ENCODE measurements at regions not wholly inside any gene's neighbourhood (a gene's known extent, or its start where the extent isn't known, plus 50 kb on each side); places are given as distances from the start of the nearest gene placed in this dataset.

DNA sequence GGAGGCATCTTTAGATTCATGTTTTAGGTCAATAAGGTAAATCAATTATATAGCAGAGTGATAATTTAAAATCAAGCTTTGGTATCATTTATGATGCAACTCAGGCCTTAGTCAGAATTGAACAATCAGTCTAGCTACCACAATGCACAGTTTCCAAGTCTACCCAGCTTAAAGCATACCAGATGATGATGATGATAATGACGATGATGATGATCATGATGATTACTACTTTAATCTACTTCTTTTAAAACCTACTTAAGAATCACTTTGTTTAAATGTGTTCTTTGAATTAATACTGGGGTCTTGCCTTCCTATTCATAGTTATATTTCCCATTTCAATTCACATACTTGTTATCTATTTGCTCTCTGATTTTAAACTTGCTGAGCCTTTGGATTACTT is 1872.7 kb downstream of the OLFM4 start:
- intact Hi-C loops (cut with DNase I, micrococcal nuclease) = no loop called here
- no peak for DNase-seq
- no peak for ATAC-seq

DNA sequence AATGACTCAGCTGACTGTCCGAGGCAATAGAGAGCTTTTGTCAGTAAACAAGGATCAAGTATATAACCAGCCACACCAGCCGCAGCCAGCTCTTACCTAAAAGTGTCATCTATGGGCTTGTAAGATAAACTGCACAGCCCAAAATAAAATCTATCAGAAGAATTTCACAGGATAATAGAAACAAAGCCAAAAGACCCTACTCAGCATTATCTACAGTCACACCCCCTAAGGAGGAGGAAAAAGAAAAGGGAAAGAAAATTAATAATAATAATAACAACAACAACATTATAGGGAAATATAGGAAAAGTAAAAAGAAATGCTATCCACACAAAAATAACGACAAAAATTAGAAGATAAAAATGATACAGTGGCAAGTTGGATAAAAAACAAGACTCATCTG is 1883.8 kb downstream of the OLFM4 start:
- ATAC-seq (no peak), DNase-seq (no peak)
- intact Hi-C loops (cut with DNase I, micrococcal nuclease) = no loop called here

DNA sequence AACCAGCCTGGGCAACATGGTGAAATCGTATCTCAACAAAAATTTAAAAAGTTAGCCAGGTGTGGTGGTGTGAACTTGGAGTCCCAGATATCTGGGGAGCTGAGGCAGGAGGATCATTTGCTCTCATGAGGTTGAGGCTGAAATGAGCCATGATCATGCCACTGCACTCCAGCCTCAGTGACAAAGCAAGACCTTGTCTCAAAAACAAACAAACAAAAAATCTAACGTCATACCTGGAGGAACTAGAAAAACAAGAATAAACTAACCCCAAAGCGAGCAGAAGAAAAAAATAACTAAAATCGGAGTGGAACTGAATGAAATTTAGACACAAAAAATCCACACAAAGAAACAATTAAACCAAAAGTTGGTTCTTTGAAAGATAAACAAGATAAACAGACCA is 1885.1 kb downstream of the OLFM4 start:
- ATAC-seq (no peak), DNase-seq (no peak)
- intact Hi-C loops (cut with DNase I, micrococcal nuclease) = no loop called here

DNA sequence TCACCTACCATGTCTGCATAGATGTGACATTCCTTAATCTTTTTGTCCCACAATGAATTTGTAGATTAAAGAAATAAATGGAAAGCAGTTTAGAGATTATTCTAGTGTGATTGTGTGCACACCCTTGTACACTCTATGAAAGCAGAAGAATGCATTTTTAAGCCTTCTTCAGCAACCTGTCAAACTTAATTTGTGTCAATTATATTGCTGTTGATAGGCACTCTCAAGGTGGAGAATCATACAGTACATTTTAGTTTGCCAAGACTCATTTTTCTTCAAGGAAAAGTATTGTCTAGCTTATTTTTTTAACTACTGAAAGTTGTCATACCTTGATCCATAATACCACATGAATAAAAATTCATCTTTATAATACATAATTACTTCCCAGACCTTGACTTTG is 1898.9 kb downstream of the OLFM4 start:
- ATAC-seq = no peak
- intact Hi-C loops (cut with DNase I, micrococcal nuclease) = no loop called here
- DNase-seq = no peak

DNA sequence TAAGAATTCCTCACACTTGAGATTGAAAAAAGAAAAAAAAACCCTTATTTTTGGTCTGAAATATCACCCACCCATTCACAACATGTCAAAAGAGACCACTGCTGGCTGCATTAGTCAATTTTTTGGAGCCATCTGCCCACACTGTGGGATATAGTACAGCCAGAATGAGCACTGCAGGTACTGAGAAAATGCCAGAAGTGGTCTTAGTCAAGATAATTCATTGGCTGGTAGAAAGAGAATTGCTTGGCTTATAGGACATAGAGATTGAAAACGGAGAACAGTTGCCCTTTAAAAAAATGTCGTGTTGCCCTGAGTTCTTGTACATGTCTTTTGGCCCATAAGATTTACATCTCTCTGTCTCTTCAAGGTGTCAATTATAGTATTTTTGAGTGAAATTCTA is 1899.5 kb downstream of the OLFM4 start:
- no peak for DNase-seq
- intact Hi-C loops (cut with DNase I, micrococcal nuclease) = no loop called here
- ATAC-seq = no peak

DNA sequence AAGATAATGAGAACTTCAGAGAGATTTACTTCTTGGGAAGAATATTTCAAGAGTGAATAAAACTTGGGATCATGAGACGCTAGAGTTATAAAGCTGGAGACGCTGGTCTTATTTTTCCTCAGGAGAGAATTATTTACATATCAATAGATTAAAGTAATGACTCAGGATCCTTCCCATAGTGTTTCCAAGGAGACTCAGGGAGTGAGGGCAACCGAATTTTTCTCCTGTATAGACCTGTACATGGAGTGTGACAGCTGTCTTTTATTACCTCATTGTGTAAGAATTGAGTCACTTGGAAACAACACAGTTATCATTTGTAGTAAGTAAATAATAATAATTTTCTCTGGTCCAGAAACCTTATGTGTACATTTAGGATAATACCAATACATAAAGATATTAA is 1905.5 kb downstream of the OLFM4 start:
- ATAC-seq (no peak), DNase-seq (no peak)
- intact Hi-C loops (cut with DNase I, micrococcal nuclease) = no loop called here

DNA sequence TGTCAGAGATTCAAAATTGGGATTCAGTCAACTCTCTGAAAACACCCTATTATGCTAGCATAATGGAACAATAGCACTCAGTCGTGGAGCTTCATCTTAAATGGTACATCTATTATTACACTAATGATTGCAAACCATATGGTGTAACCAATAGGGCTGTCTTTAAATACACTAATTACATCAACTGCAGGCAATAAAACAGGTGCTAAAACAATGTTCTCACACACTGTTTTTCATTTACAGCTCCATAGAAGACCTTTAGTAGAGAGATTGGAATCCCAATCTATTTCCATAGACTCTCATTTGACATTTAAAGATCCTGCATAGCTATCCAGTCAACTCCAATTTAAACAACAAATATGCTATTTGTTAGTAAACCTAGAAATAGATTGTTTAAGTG is 1917.4 kb downstream of the OLFM4 start:
- DNase-seq = no peak
- ATAC-seq = no peak
- intact Hi-C loops (cut with DNase I, micrococcal nuclease) = no loop called here

DNA sequence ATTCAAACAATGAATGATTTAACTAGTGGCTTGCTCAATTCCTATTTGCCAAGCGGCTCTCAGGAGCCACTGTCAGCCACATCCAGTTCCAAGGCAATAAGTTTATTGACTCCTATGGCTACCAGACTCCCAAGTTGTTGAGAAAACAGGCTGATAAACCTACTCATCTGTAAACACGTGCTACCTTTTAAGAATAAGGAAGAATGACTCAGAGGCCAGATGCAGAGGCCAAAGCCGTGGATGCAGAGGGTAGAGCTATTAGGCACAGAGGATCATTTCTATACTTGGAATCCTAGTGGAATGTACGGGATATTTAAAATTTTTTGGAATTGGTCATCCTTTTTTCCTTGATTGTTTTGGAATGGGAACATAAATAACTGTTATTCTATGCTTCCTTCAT is 1921.1 kb downstream of the OLFM4 start:
- no peak for DNase-seq
- ATAC-seq = no peak
- intact Hi-C loops (cut with DNase I, micrococcal nuclease) = no loop called here

DNA sequence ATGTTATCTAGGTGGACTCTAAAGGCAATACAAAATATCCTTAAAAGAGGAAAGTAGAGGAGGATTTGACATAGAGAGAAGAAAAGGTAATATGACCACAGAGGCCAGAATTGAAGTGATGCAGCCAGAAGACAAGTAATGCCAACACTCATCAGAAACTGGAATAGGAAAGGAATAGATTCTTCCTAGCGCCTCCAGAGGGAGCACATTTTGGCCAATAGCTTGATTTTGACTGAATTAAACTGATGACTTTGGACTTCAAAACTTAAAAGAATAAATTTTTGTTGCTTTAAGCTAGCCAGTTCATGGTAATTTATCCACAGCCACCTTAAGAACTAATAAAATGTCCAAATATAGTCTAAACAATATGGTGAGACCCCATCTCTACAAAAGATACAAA is 1921.9 kb downstream of the OLFM4 start:
- no peak for DNase-seq

DNA sequence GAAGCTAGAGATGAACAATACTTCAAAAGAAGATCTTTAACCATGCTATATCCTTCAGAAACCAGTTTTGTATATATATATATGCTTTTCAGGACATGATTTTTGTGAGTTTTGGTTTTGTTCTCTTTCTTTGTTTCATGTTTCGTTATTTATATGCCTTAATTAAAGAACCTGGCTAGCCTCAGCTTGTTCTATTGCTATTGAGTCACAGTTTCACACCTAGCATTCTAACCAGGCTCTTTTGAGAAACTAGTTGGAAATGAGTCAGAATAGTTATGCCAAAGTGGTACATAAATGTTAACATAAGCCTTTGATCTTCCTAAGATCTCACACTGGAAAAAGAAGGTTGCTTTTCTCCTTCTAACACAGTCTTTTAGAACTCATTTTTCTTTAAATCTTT is 1925.2 kb downstream of the OLFM4 start:
- DNase-seq (no peak), ATAC-seq (no peak)
- intact Hi-C loops (cut with DNase I, micrococcal nuclease) = no loop called here

More for the DNA sequence above, 1921.9 kb downstream of the OLFM4 start:
- intact Hi-C loops (cut with DNase I, micrococcal nuclease) = no loop called here
- no peak for ATAC-seq

- intact Hi-C loops (cut with DNase I, micrococcal nuclease) = no loop called here
- ATAC-seq (no peak), DNase-seq (no peak)
These were observed 1930.2 kb downstream of the OLFM4 start for GRCh38 chr13:54958781-54959180.

- intact Hi-C loops (cut with DNase I, micrococcal nuclease) = no loop called here
- no peak for DNase-seq
- ATAC-seq = no peak
These were observed 1937.3 kb downstream of the OLFM4 start for GRCh38 chr13:54965881-54966280.

- intact Hi-C loops (cut with DNase I, micrococcal nuclease) = no loop called here
- ATAC-seq = no peak
- DNase-seq = no peak
These were observed 1944.2 kb downstream of the OLFM4 start for GRCh38 chr13:54972838-54973237.

GRCh38 chr13:54975676-54976075 is 1947.1 kb downstream of the OLFM4 start:
- ATAC-seq (no peak), DNase-seq (no peak)
- intact Hi-C loops (cut with DNase I, micrococcal nuclease) = no loop called here

GRCh38 chr13:54980651-54981050 is 1952.0 kb downstream of the OLFM4 start:
- intact Hi-C loops (cut with DNase I, micrococcal nuclease) = no loop called here

GRCh38 chr13:54989418-54989817 is 1960.8 kb downstream of the OLFM4 start:
- intact Hi-C loops (cut with DNase I, micrococcal nuclease) = no loop called here
- no peak for ATAC-seq
- no peak for DNase-seq

More at GRCh38 chr13:54980651-54981050, 1952.0 kb downstream of the OLFM4 start:
- DNase-seq = no peak
- ATAC-seq = no peak

DNA sequence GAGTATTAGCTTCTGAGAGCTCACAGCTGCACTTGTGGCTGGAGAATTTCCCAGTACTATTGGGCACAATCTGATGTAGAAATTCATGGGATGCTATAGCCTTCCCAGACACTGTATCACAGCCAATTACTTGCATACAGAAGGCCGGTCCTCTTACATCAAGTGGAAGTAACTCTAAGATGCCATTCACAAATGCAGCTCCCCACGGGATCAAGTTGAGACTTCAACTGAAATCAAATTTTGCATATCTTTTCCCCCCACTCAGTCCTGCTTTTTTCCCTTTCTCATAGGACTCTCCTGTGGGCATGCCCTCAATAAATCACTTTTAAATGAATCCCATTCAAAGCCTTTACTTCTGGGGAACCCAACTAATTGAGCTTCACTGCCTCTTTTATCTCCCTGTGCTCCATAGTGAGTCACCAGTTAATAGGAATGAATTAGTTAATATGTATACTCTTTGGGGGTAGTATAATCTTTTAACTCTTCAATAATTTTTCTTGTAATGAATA is 1970.8 kb downstream of the OLFM4 start:
- DNase-seq (no peak), ATAC-seq (no peak)
- intact Hi-C loops (cut with DNase I, micrococcal nuclease) = no loop called here

GRCh38 chr13:55000043-55000442 is 1971.4 kb downstream of the OLFM4 start:
- ATAC-seq = no peak
- DNase-seq = no peak
- intact Hi-C loops (cut with DNase I, micrococcal nuclease) = no loop called here

DNA sequence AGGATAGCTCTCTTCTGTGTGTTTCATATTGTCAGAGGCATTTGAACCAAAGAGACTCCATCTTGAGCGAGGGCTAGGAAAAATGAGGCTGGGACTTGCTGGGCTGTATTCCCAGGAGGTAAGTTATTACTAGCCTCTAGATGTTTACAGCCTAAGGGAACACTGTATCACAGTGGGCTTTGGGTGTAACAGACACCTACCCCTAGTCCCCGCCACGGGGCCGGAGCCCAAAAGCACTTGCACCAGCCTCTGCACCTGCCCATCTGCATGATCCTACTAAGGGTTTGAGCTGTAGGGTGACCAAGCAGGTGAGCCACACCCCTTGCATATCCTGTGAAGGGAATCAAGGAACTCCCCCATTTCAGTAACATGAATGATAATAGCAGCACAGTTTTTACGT is 1972.2 kb downstream of the OLFM4 start:
- DNase-seq = no peak
- no peak for ATAC-seq
- intact Hi-C loops (cut with DNase I, micrococcal nuclease) = no loop called here

DNA sequence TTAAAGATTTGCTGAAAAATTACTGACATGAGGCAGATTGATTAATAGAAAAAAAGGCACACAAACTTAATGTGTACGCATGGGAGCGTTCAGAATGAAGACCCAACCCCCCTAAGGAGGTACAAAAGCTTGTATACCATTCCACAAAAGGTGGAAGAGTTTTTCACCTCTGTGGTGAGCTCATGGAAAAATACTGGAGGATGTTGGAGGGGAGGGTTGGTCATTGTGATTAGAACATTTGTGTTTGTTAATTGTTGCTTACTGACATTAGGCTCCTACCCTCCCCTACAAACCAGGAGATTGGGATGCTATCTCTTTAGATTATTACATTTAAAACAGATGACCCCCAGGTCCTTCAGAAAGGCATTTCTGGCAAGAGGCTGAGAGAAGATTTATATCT is 1973.3 kb downstream of the OLFM4 start:
- intact Hi-C loops (cut with DNase I, micrococcal nuclease) = no loop called here
- no peak for DNase-seq
- no peak for ATAC-seq

DNA sequence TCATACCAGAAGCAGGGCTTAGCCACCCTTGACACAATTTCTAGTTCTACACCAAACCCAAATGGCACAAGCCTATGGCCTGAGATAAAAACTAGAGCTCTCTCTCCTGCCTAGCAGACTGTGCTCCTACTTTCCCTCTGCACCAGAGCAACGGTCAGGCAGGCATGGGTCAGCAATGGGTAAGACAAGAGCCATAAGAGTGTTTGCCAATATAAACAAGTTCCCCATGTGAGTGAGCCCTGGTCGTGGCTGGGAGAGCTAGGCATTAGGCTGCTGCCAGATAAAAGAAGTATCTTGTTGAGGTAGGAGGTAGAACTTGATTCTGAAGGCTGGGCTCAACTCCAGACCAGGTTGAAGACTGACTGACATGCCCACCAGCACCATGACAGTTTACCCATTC is 1979.1 kb downstream of the OLFM4 start:
- intact Hi-C loops (cut with DNase I, micrococcal nuclease) = no loop called here
- no peak for DNase-seq
- no peak for ATAC-seq

DNA sequence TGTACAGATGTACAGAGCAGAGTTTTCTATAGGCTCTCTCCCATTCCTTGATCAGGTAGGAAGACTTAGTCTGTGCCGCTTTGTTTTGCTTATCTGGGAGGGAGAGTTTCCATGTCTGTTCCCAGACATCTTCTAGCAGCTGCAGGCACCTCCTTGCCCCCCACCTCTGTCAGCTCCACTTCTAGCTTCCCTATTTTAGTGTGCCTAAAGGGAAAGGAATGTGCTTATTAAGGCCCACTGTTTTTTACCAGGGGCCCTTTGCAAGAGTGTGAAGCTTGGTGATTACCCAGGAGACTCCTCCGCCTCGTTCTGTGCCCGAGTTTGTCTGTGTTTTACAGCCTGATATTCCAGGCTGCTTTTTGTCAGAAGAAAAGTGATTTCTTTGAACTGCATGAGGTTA is 1984.4 kb downstream of the OLFM4 start:
- intact Hi-C loops (cut with DNase I, micrococcal nuclease) = no loop called here
- DNase-seq (no peak), ATAC-seq (no peak)

All from left colon (tissue), 2 donors.